HG02884 (cell line): ENCODE measurements at regions not wholly inside any gene's neighbourhood (a gene's known extent, or its start where the extent isn't known, plus 50 kb on each side); places are given as distances from the start of the nearest gene placed in this dataset.

ENCODE experiments used
- ATAC-seq: cut with Tn5 transposase; IDR thresholded peaks from one replicate; pipeline ENCODE4 v1.9.1; 2021; ENCODE audit warnings: mild to moderate bottlenecking, moderate library complexity; ENCODE audit not compliant: unreplicated experiment

DNA sequence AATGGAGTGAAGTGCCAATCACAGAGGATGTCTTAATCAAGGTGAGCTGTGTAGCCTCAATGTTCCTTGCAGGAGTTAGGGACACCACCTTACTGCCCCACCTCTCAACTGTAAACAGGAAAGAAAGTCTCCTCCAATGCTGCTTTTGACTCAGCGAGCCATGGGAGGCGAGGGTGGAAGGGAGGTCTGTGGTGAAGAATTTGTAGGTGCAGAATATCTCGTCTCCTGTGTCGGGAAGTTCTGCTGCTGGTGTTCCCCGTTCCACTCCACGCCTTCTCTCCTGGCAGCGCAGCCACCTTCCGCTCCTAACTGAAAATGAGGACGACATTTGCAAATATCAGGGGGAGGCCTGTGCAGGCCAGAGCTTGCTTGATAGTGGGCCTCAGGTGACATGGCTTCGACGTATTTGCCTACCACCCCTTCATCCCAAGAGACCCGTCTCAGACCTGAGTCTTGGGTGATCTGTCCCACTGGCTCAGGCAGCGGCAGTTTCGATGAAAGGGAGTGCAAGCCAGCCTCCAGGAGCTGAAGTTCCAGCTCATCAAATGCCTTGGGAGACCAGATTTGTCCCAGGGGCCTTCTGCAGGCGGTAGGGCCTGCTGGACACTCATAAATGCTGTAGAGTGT is 368.3 kb upstream of the C1orf174 start:
- ATAC-seq, result no peak

DNA sequence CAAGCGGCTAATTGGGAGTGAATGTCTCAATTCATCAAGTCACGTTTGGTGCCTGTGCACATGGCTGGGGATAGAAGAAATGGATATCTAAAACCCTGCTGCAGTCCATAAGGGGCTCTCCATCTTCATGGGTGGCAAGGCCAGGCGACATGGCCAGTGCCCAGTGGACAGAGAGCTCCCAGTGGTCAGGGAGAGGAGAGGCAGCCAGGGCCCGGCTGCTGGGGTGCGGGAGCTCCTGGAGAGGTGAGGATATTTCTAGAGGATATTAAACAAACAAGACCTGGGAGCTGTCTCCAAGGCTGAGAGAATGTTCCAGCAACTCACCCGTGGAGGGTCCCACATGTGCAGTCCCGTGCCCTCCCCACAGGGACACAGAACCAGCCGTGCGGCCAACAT is 368.8 kb upstream of the C1orf174 start:
- ATAC-seq, result no peak

DNA sequence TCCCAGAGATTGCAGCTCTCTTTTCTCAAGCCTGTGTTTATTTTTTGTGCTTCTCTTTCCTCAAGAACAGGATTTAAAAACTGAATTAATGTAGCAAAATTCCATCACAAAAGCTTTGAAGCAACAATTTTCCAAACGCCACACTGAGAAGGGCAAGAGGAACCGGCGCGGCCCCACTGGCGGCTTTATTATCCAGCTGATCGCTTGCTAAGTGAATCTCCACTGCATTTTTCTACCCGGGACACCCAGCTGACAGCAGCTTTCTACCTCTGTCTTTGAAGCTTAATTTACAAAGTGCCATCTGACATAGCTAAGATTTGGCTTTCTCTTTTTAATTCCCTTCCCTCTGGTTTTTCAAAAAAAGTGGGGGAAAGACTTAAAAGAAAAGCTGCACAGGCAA is 369.3 kb upstream of the C1orf174 start:
- no peak for ATAC-seq

DNA sequence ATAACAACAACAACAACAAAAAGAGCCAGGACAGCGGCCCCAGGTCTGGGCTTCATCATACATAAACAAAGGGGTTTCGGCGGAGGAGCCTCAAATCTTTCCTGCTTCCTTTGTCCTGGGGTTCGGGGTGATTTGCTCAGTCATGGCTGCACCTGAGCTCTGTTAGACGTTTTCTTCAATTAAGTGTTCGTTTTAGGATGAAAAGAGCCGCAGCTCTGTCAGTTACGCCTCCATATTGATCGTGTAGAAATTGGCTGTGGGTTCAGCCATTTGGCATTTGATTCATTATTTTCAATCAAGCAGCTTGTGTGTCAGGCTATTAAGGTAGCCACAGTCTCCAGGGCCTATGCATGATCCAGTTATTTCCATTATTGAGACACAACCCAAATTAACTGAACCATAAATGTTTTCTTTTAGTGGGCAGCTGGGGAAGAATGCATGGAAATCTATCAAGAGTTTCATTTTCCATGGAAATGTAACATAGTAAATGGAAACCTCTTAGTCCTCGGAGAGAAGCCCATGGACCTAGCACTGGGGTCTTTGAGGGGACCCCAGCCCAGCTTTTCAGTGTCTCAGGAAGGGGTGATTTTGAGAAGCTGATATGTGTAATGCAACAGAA is 370.0 kb upstream of the C1orf174 start:
- ATAC-seq, result no peak

DNA sequence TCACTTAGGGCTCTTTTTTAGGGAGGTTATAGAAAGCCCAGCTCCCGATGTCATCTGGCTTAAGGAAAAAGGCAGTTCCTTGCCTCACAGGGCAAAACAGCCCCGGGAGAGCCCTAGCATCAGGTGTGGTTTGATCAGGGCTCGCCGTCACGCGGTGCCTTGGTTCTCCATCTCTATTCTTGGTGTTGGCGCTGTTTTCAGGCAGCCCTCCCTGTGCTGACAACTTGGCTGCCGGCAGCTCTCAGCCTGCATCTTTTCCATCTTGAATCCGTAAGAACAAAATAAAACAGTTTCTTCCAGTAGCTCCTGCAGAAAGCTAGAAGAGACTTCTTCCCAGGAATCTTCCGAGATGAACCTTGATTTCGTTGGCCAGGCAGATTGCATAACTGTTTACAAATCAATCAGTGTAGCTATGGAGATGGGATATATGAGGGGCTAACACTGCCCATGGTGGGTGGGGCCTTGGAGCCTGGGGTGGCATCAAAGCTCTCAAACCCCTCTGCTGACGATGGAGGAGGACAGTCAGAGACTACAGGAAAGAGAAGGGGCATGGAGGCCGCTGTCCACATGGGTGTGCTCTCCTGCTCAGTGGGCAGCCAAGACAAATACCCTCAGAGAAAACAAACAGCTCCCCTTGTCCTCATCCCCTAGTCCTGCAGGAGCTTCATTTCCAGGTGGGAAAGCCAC is 370.7 kb upstream of the C1orf174 start:
- no peak for ATAC-seq

DNA sequence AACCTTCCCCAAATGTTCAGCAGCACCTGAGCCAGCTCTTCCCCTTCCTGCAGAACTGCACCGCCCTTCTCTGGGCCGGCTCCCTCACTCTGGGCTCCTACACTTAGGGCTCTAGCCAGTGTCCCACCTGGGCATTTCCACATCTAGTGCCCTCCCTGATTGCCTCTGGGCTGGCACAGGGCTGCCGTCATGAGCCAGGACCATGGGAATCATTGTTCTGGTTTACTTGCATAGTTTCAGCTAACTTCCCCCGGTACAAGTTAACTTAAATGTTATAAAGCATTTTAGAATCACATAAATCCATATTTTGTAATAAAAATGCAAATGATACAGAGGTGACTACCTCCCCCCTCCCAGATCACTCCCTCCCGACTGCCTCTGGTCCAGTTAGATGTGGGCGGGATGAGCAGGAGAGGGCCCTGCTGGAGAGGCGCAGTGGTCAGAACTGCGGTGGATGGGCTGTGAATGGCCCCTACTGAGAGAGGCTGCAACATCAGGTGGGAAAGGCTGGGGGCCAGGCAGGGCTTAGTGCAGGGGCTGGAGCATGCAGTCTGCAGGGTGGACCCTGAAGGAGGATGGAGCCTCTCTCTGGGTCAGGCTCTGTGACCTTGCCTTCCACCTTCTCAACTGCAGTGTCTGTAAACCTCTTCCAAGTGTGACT is 371.4 kb upstream of the C1orf174 start:
- no peak for ATAC-seq

DNA sequence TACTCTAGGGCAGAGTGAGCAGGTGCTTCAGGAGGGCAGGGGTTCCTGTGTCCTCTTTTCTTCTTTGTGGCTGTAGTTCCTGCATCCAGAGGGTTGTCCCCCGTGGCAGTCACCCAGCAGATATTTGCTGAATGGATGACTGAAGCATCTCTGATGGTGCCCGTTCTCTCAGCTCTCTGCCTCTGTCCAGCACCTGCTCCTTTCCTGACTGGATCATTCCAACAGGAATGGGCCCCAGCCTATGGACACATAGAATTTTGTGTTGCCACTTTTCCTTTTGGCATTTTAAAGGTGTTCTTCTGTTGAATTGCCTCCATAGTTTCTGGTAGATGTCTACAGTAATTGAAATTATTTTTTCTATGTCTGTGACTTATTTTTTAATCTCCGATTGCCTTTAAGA is 372.5 kb upstream of the C1orf174 start:
- ATAC-seq, result no peak

DNA sequence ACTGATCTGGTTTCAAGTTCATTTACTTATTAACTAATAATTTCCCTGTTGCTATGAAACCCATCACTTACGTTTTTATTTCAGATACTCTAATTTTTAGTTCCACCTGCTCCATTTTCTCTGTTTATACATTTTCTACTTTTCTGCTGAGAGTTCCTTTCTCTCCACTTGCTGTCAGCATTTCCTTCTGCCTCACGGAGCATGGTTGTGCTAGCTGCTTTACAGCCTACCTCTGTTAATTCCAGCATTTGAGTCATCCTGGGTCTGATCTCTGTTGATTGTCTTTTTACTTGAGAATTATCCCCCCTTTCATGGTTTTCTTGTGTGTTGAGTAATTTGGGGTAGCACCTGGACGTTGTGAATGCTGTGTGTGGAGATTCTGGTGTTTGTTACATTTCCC is 373.2 kb upstream of the C1orf174 start:
- ATAC-seq, result no peak

DNA sequence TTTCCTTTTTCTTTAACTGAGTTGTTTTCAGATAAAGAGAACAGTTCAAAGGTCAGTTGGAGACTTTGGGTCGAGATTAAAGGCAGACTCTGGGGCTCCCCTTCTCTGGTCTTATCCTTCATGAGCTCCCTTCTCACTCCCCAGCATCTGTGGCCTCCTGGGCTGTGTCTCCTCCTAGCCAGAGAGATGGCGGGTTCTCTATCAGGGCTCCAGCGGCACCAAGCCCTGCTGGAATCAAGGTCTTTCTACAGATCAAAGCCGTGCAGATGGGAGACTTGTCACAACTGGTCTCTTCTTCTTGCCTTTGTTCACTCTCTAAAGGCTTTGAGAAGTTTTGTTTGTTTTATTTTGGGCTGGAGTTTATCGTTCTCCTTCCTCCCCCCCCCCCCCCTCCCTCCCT is 373.7 kb upstream of the C1orf174 start:
- no peak for ATAC-seq

DNA sequence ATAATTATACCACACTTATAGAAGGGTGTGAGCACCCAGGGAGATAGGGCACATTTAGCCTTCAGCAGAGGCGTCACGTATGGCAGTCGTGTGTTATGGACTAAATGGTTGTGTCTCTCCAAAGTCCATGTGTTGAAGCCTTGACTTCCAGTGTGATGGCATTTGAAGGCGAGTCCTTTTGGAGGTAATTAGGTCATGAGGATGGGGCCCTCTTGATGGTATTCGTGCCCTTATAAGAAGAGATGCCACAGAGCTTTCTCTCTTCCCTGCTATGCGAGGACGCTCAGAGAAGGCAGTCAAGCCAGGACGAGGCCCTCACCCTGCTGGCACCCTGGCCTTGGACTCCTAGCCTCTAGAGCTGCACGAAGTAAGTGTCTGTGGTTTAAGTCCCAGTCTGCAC is 375.0 kb upstream of the C1orf174 start:
- no peak for ATAC-seq

DNA sequence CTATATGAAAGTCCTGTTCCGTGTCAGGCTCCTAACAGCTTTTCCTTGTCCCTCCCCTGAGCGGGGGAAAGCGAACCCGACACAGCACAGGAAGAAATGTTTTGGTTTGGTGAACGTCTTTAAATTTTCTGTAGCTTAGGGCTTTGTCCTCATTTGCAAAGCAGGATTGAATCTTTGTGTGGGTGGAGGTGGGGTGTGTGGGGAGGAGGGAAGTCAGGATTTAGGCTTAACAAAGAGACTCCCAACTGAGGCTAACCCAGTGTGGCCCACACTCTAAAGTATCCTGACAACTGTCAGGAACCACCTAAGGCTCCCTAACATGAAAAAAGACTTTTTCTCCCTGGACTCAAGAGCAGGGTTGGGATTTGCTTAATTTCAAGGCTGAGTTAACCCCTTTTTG is 376.2 kb upstream of the C1orf174 start:
- no peak for ATAC-seq

DNA sequence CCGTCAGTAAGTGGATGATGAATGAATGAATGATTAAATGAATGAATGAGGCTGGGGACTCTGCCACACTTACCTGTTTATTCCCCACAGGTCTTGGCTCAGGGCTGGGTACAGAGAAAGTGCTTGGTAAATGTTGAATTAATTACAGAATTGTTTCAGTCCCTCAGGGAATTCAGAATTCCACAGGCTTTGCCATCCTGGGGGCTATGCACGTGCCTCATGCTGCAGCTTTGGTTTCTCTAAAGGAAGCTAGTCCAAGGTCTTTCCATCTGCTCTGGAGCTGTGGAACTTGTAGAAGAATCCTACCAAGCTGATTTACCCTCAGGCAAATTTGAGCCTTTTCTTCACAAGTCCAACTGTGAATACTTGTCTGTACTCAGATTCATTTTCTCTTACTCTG is 376.8 kb upstream of the AJAP1 start:
- no peak for ATAC-seq

DNA sequence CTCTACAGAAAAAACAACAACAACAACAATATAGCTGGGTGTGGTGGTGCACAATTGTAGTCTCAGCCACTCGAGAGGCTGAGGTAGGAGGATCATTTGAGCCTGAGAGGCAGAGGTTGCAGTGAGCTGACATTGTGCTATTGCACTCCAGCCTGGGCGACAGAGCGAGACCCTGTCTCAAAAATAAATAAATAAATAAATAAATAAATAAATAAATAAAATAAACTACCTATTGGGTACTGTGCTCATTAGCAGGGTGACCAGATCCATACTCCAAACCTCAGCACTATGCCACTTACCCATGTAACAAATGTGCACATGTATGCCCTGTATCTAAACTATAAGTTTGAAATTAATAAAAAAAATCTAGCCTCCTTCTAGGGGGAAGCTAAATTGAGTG is 369.4 kb upstream of the AJAP1 start:
- ATAC-seq, result no peak

DNA sequence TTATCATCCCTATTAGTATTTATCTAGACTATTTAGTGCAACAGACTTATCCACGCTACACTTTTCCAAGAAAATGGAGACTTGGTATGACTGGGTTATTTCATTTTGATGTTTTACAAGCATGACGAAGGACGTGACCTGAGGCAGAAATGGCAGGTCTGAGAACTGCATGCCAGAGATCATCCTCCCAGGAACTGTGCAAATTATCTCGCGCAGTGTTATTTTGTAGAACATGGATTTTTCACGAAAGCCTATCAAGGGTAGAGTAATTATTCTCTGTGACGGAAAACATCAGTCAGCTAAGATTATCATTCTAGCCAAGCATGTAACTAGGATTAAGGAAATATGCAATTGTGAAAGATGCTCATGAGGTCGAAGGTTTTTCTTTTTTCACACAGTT is 361.5 kb upstream of the AJAP1 start:
- no peak for ATAC-seq

DNA sequence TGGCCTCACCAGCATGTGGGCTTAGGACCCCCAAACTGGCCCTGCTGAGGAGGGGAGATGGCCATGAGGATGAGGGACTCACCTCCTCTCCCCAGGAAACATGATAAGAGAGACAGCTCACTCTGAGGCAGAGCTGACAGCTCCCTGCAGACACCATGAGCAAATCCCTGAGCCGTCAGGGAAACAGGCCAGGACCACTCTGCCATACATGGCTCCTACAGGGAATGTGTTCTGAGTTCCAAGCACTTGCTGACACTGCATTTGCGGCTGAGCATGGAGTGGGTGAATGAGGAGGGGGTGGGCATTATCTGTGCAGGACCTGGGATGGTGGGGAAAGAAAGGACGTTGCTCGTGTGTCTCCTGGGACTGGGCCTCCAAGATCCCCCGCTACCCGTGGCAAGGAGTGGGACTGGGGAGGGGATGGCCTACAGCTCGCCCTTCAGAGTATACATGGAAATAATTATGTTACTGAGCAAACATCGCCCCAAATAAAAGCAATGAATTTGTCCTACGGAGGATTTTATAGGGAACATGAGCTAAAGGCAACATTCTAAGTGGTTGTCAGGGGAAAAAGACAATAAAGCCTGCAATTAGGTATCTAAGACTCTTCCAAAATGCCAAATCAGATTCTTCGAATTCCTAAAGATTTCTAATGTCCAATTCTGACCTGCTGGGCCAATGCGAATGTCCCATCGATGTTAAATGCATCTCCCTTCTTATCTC is 355.9 kb upstream of the AJAP1 start:
- ATAC-seq, result no peak

DNA sequence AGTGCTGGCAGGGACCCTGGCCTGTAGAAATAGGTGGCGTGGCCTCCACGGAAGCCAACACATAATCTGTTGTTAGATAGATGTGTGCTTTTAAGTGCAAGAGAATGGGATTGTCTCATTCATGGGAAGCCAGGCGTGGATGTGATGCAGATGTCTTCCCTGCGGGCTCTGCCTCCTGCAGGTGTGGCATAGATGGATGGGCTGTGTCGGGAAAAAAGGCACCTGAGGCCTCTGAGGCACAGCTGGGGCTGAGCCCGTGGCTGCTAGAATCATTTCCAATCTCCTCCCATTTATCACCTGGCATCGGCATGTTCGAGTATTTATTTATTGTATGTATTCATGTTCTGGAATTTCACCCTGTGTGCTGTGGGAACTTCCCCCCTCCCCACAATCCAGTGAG is 353.4 kb upstream of the AJAP1 start:
- no peak for ATAC-seq

DNA sequence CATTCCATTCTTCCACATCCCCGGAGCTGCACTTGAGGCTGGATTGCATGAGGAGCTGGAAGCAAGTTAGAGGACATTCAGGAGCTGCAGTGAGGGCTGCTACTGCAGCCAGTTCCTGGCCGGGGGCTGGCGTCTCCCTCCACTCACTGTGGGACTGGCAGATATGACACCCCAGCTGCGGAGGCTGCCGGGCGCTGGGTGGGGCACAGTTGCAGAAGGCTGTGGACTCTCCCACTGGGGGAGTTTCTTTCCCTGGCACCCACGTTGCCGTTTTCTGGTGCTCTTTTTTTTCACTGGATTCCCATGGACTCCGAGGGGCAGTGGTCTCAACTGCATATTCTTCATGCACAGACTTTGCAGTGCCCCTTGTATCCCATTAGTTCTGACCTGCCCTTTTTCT is 351.1 kb upstream of the AJAP1 start:
- no peak for ATAC-seq

DNA sequence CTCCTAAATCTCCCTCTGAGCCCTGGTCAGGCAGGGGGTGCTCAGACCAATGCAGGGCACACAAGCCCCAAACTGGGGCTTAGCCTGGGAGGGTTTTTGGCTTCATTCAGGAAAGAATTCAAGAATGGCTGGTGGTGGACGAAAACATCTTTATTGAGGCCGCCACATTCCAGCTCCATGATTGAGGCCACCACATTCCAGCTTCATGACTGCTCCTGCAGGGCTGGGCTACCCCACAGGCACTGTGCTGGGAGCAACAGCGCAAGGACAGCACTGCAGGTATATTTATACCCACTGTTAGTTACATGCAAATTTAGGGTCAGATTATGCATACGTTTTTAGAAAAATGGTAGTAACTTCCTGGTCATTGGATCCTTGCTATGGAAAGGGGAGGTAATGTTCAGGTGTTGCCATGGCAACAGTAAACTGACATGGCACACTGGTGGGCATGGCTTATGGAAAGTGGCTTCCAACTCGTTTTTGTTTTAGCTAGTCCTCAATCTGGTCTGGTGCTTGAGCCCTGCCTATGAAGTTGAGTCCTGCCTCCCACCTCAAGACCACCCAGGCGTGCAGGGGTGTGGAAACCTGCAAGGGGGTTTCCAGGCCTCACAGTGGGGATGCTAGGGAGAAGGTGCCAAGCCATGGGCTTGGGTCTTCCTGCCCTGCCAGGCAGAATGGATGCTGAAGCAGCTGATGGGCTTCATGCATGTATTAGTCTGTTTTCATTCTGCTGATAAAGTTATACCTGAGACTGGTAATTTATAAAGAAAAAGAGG is 348.7 kb upstream of the AJAP1 start:
- ATAC-seq, result no peak

DNA sequence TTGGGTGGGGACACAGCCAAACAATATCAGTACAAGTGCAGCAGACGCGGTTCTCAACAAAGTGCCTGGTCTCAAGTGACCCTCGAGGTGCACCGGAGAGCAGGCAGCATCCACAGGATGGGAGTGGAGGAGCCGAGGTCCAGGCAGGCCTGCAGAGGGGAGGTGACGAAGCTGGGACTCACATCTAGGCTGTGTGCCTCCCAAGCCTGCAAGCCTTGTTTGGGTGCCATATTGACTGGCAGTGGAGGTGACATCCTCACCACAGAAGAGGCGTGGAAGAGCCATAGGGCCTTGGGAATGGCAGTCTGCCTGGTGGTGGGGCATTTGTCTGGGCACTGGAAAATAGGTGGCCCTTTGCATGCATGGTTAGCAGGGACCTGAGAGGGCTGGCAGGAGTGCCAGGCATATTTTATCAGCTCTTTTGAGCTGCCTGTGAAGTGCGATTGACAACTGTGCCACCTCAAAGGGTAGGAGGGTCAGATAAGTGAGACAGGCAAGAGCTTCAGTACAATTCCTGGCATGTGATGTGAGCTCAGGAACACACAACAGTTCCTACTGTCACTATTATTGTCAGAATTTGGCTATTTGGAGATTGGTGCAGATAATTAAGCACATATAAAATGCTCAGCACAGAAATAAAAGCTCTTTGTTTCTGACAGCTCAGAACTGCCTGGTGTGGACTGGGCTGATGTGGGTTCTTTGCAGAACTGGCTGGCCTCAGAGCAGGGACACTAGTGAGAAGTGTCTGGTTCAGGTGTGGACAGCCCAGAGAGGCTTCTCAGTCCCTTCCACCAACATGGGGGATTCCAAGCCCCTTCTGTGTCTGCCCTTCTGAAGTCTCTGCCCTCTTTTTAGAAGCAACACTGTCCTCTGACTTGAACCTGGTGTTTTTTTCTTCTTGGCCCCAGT is 347.6 kb upstream of the AJAP1 start:
- ATAC-seq, result no peak

DNA sequence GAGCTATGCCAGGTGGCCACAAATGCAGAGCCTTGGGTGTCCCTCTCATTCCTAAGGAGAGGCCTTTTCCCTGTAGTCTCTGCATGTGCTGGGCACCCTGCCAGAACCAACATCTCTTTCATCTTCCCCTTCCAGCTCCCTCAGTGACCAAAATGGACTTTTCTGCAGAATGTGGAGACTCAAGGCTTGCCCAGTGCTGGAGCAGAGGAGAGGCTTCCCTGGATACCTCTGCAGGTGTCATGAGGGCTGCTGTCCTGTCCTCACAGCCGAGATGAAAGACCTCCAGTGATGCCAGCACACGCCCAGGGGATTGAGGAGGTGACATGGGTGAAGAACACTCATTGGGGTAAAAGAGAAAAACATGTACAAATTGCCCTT is 347.0 kb upstream of the AJAP1 start:
- ATAC-seq, result no peak
